GM18519 (cell line): ENCODE measurements at regions not wholly inside any gene's neighbourhood (a gene's known extent, or its start where the extent isn't known, plus 50 kb on each side); places are given as distances from the start of the nearest gene placed in this dataset.

ENCODE experiments used
- ATAC-seq: cut with Tn5 transposase; IDR thresholded peaks from one replicate; pipeline ENCODE4 v1.9.1; 2021; ENCODE audit warnings: mild to moderate bottlenecking, moderate library complexity; ENCODE audit not compliant: unreplicated experiment, low FRiP score

- no peak for ATAC-seq
Measured at GRCh38 chr13:62663767-62664166, 1248.1 kb upstream of the PCDH20 start.

DNA sequence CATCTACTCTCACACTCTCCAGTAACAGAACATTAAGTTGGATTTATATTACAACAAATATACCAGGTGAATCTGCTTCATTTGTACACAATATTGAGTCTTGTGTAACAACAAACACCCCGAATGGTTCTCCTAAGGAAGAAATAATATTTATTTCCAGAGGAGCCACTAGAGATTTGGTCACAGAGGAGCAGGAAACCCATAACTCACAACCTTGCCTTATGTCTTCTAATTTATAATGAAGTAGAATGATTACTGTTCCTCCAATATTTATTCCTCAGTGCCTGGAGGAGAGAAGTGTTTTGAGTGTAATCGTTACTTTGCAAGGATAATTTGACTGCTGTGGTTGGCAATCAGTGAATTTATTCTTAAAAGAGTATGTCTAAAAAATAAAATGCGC is 1243.7 kb upstream of the PCDH20 start:
- ATAC-seq = no peak

DNA sequence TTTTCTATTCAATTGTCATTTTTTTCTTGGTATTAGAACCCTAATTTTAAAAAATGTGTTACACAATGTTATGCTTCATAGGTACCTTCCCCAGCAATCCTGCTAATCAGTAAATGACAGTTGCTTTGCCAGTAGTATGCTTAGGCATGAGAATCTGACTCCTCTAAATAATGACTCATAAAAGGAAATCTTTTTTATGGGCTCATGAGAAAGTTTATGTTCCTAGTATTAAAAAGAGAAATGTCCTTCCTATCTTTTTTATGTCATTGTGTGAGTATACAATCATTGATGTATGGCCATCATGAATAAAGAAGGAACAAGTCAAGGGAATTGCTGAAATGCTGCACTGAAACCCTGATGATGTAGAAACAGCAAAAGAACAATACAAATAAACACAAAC is 1237.7 kb upstream of the PCDH20 start:
- no peak for ATAC-seq

DNA sequence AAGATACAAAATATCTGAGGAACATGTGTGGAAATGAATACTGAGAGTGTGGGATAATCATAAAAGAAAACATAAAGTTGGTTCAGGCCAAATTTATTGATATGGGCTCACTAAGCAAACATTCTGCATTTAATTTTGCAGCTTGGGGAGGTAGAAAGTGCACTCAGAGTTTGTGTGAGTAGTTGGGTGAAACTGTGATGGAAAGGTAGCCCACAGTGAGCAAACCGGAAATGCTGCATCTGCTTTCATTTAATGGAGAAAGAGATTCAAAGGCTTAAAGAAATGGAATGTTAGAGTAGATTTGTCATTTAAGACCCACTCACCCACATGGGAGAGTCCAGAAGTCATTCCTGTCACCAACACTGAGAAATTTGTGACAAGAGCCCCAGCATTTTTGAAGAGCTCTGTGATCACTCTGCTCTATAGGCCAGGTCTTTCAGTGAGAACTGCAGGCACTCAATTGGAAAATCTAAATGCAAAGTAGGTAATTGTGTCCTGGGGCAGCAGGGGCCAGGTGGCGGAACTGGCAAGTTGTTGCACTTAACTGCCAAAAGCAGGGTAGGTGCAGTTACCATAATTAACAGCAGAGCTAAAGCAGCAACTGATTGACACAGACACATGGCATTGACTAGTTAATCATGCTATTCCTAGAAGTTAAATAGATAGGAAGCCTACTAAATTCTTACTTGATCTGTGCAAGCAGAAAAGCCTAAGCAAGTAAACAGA is 1228.3 kb upstream of the PCDH20 start:
- ATAC-seq = no peak

GRCh38 chr13:62643007-62643483 is 1227.4 kb upstream of the PCDH20 start:
- no peak for ATAC-seq

- no peak for ATAC-seq
Measured at GRCh38 chr13:62635161-62635560, 1219.5 kb upstream of the PCDH20 start.

DNA sequence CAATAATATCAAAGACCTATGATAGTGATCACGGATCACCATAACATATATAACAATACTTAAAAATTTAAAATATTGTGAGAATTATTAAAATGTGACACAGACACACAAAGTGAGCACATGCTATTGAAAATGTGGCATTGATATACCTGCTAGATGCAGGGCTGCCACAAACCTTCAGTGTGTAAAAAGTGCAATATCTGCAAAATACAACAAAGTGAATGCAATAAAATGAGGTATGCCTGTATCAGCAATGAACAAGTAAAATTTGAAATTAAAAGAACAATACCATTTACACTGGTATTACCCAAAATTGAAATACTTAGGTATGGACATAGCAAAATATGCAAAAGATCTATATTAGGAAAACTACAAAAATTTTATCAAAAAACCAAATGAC is 1217.8 kb upstream of the PCDH20 start:
- no peak for ATAC-seq

DNA sequence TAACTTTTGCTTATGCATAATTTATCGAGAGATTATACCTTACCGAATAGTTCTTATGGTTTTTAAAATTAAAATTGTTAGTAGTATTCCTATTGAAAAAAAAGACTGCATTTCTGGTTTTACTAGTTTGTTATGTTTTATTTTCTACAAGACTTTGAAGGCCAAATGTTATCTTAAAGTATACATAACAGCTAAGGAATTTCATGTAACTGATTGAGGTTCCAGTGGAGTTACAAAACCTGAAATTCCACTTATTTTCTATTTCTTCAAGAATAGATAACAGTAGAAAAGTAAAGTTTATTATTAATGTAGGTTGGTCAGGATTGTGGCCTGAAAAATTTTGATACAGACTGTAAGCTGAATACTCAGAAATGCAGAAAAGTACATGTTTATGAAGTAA is 1216.0 kb upstream of the PCDH20 start:
- ATAC-seq = no peak

- no peak for ATAC-seq
Measured at GRCh38 chr13:62631124-62631523, 1215.5 kb upstream of the PCDH20 start.

GRCh38 chr13:62629618-62630017 is 1214.0 kb upstream of the PCDH20 start:
- no peak for ATAC-seq

DNA sequence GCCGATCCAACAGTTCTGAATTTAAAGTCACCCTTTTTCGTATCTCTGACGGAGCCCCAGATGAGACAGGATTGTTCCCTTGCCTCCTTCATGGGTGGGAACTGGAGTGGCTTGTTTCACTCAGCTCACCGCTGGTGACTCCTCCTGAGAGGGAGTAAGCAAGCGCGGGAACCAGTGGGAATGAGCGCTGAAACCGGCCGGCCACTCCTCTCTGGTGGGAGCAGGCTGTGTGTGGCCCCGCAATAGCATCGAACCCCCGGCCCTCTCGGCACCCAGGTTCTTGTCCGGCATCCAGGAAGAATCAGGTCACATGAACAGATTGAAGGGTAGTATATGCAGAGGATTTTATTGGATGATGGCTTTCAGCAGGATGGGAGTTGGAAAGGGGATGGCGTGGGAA is 1211.6 kb upstream of the PCDH20 start:
- no peak for ATAC-seq

GRCh38 chr13:62626771-62627170 is 1211.1 kb upstream of the PCDH20 start:
- ATAC-seq = no peak

DNA sequence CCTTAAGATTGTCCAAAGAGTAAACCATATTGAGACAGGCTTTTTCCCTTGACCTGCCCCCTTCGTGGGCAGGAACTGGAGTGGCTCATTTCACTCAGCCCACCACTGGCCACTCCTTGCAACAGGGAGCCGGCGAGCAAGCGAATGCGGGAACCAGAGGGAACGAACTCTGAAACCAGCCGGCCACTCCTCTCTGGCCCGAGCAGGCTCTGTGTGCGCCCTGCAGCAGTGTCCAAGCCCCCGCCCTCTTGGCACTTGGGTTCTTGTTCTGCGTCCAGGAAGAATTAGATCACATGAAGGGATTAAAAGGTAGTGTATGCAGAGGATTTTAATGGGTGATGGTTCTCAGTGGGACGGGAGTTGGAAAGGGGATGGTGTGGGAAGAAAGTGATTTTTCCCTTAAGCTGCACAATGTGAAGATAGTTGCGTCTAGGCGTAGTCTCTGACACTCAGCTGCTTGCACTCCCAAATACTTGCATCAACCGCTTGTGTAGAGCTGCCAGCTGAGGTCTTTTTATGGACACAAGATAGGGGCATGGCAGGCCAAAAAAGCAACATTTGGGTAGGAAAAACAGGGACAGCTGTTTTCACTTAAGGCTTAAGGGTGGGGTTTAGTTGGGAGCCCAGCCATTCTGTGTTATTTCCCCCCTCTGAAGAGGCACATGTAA is 1209.7 kb upstream of the PCDH20 start:
- ATAC-seq = no peak

- no peak for ATAC-seq
Measured at GRCh38 chr13:62613819-62614218, 1198.2 kb upstream of the PCDH20 start.

DNA sequence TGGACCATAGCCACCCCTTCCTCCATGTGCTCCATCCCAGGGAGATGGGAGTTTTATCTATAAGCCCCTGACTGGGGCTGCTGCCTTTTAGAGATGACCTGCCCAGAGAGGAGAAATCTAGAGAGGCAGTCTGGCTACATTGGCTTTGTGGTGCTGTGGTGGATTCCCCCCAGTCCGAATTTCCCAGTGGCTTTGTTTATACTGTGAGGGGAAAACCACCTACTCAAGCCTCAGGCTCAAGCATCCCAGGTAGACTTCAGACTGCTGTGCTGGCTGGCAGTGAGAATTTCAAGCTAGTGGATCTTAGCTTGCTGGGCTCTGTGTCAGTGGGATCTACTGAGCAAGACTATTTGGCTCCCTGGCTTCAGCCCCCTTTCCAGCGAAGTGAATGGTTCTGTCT is 1195.7 kb upstream of the PCDH20 start:
- no peak for ATAC-seq

DNA sequence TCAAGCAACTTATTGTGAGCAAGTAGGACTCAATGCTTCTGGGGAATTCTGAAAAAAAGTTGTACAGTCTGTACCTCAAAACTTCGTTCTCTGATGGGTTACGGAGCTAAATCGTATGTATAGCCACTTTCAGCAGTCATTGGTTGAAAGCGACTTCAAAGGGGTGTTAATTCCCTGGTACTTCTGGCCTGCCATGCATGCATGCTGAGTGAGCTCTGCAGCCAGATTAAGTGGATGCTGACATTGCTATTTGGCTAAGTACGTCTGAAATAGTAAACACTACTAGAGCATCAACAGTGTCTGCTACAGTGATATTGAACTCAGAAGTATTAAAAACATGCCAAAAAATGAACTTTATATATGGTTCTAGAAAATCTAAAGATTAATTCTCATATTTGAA is 1183.1 kb upstream of the PCDH20 start:
- no peak for ATAC-seq

DNA sequence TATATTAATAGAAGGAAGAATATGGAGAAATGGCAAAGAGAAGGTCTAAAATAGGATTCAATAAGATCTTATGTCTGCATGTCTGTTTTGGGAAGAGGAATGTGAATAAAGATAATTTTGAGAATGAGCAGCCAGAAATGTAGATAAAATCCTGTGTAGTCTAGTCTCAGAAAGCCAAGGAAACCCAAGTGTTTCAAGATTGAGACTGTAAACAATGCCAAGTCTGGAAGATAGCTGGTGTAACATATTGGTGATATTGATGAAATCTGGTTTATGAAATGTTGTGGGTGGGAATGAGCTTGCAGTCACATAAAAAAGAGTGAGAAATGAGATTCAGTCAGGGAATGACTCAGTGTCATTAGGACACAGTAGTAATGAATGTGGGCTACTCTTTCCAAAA is 1180.3 kb upstream of the PCDH20 start:
- no peak for ATAC-seq

- ATAC-seq = no peak
Measured at GRCh38 chr13:62593804-62594203, 1178.2 kb upstream of the PCDH20 start.

DNA sequence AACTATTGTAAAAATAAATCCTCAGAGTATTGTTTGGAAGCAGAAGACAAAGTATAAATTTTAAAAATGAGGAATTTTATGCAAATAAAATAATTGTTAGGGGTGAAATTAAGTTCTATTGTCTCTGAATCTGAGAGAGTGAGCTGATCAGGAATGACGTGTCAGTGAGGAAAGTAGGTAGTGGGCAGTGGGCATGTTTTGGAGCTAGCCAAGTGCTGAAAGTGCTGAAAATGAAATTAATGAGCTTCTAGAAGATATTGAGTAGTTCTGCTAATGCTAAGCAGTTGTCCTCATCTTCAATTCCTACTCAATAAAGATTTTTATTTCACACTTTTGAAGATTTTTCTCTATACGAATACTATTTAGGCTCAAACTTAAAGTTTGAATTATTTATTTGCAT is 1167.8 kb upstream of the PCDH20 start:
- no peak for ATAC-seq

DNA sequence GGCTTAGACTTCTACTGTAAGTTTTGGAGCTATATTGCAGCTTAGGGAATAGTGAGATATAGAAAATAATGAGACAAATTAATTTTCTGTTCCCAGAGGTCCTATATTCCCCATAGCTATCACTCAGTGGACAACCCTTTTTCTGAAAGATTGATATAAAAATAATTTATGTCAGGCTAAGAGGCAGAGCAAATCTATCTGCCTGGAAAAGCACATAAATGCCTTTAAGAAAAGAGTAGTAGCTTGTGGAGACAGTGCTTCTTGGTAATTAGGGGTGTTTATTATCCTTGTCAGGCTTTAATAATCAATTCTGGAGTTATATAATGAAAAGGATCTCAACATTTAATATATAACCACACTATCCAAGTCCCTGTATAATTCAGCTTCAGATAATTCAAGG is 1162.8 kb upstream of the PCDH20 start:
- ATAC-seq = no peak

GRCh38 chr13:62564770-62565169 is 1149.1 kb upstream of the PCDH20 start:
- no peak for ATAC-seq

GRCh38 chr13:62563251-62563650 is 1147.6 kb upstream of the PCDH20 start:
- ATAC-seq = no peak
